ENCODE measurements at regions not wholly inside any gene's neighbourhood (a gene's known extent, or its start where the extent isn't known, plus 50 kb on each side); places are given as distances from the start of the nearest gene placed in this dataset.

DNA sequence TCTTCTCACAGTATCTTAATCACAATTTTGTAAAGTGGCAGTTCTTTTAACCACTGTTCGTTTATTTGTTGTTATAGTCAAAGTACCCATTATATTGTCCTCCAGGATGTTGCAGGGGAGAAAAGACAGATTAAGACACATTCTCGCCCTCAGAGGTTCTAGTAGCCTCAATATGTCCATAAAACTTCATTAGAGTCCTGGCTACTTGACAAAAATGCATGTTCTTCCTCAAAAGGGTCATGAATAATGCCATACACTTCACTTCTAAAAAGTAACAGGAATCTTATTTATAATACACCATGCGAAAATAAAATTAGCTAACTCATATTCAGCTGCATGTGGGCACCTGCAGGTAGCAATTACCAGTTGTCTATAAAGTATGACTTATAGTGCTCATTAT, 109.3 kb upstream of the ANK3 start:
- TF ChIP-seq, protein P1, sequence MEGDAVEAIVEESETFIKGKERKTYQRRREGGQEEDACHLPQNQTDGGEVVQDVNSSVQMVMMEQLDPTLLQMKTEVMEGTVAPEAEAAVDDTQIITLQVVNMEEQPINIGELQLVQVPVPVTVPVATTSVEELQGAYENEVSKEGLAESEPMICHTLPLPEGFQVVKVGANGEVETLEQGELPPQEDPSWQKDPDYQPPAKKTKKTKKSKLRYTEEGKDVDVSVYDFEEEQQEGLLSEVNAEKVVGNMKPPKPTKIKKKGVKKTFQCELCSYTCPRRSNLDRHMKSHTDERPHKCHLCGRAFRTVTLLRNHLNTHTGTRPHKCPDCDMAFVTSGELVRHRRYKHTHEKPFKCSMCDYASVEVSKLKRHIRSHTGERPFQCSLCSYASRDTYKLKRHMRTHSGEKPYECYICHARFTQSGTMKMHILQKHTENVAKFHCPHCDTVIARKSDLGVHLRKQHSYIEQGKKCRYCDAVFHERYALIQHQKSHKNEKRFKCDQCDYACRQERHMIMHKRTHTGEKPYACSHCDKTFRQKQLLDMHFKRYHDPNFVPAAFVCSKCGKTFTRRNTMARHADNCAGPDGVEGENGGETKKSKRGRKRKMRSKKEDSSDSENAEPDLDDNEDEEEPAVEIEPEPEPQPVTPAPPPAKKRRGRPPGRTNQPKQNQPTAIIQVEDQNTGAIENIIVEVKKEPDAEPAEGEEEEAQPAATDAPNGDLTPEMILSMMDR (IDR thresholded peaks at IDR 0.05; ENCODE audit: borderline replicate concordance, extremely low read depth, low read length, poor library complexity, severe bottlenecking), result no peak
- no peak for TF ChIP-seq EZH2 (IDR thresholded peaks at IDR 0.05; ENCODE audit: borderline replicate concordance, low read depth, low read length, severe bottlenecking)

All from DND-41 (cell line).